ENCODE measurements at regions not wholly inside any gene's neighbourhood (a gene's known extent, or its start where the extent isn't known, plus 50 kb on each side); places are given as distances from the start of the nearest gene placed in this dataset.

DNA sequence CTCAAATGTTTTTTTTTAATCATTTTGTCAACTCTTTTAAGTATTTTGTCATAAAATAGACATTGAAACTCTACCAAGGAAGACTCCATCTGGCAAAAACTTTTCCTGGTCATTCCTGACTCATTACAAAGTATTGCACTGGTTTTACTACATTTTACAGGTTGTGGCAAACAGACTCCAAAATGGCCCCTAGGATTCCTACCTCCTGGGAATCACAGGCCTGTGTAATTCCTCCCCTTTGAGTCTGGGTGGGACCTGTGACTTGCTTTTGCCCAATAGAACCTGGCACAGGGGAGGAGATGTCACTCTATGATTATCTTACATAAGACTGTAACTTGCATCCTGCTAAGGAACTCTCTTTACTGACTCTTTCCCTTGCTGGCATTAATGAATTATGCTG, 123.6 kb upstream of the KCNJ6 start:
- TF ChIP-seq, protein P1, sequence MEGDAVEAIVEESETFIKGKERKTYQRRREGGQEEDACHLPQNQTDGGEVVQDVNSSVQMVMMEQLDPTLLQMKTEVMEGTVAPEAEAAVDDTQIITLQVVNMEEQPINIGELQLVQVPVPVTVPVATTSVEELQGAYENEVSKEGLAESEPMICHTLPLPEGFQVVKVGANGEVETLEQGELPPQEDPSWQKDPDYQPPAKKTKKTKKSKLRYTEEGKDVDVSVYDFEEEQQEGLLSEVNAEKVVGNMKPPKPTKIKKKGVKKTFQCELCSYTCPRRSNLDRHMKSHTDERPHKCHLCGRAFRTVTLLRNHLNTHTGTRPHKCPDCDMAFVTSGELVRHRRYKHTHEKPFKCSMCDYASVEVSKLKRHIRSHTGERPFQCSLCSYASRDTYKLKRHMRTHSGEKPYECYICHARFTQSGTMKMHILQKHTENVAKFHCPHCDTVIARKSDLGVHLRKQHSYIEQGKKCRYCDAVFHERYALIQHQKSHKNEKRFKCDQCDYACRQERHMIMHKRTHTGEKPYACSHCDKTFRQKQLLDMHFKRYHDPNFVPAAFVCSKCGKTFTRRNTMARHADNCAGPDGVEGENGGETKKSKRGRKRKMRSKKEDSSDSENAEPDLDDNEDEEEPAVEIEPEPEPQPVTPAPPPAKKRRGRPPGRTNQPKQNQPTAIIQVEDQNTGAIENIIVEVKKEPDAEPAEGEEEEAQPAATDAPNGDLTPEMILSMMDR (IDR thresholded peaks at IDR 0.05), result no peak
- no peak for TF ChIP-seq POLR2AphosphoS5 (IDR thresholded peaks at IDR 0.05; ENCODE audit: low read depth, low read length)
- TF ChIP-seq TCF7L2 (IDR thresholded peaks at IDR 0.05; ENCODE audit: low read depth, low read length), result no peak
